ENCODE measurements at regions not wholly inside any gene's neighbourhood (a gene's known extent, or its start where the extent isn't known, plus 50 kb on each side); places are given as distances from the start of the nearest gene placed in this dataset.

- TF ChIP-seq CTCF (IDR thresholded peaks at IDR 0.05 in 8 of 11, conservative IDR thresholded peaks at IDR 0.05 in 3 of 11) (no peak), POLR2A (IDR thresholded peaks at IDR 0.05) (no peak), POLR2AphosphoS5 (IDR thresholded peaks at IDR 0.05) (no peak)
Observed at GRCh38 chr1:239644604-239645003, 258.2 kb downstream of the CHRM3 start.
